GM23248 (cell line): ENCODE measurements at regions not wholly inside any gene's neighbourhood (a gene's known extent, or its start where the extent isn't known, plus 50 kb on each side); places are given as distances from the start of the nearest gene placed in this dataset.

Source experiments
- EZH2 ChIP-seq: fragments of 200-600 bp; sonication (generic); IDR thresholded peaks from 2 replicates; pipeline ENCODE4 v1.6.1; 2018; ENCODE audit warnings: antibody characterized with exemption, mild to moderate bottlenecking; ENCODE audit not compliant: insufficient read depth, poor library complexity, severe bottlenecking
- EZH2phosphoT487 ChIP-seq: fragments of 200-600 bp; sonication (generic); IDR thresholded peaks from 2 replicates; pipeline ENCODE4 v1.6.1; 2018; ENCODE audit warnings: antibody characterized with exemption, moderate library complexity, mild to moderate bottlenecking, low read depth; ENCODE audit not compliant: insufficient read depth

GRCh38 chr3:71958533-71958932, 173.6 kb upstream of the PROK2 start:
- no peak for TF ChIP-seq EZH2
- TF ChIP-seq EZH2phosphoT487 = no peak
